Stimulated activated CD4-positive, alpha-beta T cell treated with anti-CD3 and anti-CD28 coated beads, Interleukin-15, amount 100 ng/mL, for 24 hours (primary cell): ENCODE measurements at regions not wholly inside any gene's neighbourhood (a gene's known extent, or its start where the extent isn't known, plus 50 kb on each side); places are given as distances from the start of the nearest gene placed in this dataset.
A peak's percentile ranks its signal among the peaks of the same experiment; 100 is the strongest.
"Not testable (repeated sequence)": the region's sequence is repeated elsewhere in the genome, so short reads cannot be mapped to it uniquely, and the experiment has no call there.

Experiments
- DNase-seq: peaks from one replicate; pipeline ENCODE4 v3.0.0-alpha.2; 2020

DNA sequence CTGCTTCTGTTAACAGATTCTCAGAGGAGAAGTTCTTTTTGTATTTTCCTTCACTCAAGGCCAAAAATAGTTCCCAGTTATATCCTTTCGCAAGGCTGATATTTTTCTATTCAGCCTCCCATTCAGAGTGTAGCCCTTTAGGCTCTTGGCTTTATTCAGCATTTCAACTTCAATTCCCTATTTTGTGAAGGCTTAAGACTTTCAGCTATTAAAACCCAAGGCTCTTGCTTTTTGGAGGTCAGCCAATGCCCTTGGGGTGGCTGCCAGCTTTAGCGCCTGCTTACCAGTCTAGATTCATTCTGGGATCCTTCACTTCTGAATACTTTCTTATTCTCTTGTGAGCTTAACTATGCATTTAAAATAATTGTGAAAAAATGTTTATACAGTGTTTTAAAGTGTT, 57.3 kb upstream of the ADGRA3 start:
- no peak for DNase-seq

DNA sequence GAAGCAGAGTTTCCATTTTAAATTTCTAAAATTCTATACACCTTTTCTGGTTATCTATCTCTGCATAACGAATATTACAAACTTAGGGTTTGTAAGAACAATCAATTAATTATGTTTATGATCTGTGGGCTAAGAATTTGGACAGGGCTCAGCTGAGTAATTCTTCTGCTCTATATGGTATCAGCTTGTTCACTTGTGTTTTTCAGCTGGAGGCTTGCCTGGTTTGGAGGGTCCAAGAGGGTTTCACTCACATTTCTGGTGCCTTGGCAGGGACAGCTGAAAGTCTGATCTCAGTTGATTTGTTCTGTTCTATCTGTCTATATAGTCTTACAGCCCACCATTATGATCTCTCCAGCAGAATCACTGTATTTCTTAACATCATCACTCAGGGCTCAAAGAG, 57.8 kb upstream of the ADGRA3 start:
- DNase-seq = no peak

DNA sequence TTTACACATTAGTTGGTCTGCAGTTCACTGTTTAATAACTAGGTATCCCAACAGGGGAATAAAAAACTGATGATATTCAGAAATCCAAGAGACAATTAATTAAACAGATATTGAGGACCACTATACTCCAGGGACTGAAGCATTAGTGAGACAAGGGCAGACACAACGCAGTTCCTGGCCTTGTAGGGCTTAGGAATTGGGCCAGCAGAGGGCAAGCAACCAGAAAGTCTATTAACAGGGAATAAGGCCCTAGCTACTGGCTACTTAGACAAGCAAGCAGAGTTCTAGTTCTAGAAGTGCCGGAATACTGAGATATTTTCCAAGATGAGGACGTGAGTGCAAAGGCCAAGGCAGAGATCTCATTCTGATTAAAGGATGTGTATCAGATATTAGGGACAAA, 58.6 kb upstream of the ADGRA3 start:
- no peak for DNase-seq

DNA sequence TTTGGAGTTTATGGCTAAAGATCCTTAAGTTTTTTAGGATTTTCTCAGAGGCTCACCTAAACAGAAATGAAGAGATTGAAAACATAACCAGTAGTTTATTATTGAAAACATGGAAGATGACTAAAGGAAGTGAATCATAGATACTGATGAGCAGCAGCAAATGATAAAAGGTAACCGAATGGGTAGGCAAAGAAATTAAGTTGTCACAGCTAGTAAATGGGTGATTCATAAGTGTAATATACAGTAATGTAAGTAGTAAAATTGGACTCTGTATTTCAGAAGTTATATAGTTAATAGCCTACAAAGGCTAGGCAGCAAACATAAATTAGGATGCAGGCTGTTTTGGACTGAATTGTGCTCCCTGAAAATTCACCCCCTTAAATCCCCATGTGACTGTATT, 59.0 kb upstream of the ADGRA3 start:
- DNase-seq = no peak

DNA sequence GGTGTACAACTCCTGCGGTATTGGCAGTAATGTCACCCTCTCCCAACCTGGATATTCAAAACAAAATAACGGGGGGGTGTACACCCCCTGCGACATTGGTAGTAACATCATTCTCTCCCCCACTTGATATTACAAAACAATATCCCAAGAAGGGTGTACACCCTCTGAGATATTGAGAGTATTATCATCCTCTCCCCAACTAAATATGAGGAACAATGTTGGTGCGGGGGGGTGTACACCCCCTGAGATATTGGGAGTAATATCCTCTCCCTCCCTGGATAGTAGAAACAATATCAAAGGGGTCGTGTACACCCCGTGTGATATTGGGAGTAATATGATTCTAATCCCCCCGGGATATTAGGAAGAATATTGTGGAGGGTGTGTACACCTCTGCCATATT, 71.4 kb upstream of the ADGRA3 start:
- DNase-seq = no peak

DNA sequence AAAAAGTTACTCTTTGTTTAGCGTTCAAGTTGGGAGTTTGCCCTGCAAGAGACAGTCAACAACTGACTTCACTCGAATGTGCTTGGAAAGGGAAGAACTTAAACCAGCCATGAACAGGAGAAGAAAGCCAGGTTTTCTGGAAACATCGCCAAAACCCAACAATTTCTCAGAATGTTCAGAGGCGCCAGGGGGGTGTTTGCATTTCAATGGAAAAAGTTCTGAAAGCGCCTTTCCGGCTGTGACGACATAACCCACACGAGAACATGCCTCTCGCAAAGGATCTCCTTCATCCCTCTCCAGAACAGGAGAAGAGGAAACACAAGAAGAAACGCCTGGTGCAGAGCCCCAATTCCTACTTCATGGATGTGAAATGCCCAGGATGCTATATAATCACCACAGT, 78.1 kb upstream of the ADGRA3 start:
- DNase-seq = no peak

DNA sequence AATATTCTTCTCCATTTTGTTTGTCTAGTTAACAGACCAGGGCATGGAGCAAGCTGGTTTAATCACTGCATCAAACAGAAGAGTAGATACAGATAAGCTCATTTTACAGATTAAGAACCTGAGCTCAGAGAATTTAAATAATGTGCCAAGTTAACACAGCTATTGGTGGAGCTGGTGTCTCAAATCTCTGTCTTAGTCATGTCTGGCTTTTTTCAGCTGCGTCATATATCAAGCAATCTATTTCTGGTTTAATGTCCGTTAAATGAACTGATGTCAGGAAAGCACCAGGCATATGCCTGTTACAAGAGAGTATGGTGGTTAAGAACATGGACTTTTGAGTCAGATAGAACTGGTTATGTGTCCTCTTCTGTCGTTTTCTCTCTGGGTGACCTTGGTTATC, 79.8 kb upstream of the ADGRA3 start:
- DNase-seq = no peak

DNA sequence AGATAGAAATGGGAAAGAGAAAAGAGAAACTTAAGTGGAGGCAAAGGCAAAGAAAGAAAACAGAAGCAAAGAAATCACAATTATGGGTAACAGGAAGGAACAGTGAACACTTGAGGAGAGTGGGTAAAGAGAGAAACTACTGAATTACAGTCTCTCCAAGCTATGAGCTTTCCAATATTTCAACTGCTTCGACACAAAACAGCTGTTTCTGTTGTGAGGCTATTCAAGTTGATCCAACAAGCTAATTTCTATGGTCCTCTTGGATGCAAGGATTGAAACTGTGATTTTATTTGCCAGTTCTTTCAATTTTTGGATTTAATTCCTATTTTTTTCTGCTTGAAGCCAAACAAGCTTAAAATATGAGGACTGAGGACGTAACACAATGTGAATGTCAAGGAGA, 80.5 kb upstream of the ADGRA3 start:
- no peak for DNase-seq

DNA sequence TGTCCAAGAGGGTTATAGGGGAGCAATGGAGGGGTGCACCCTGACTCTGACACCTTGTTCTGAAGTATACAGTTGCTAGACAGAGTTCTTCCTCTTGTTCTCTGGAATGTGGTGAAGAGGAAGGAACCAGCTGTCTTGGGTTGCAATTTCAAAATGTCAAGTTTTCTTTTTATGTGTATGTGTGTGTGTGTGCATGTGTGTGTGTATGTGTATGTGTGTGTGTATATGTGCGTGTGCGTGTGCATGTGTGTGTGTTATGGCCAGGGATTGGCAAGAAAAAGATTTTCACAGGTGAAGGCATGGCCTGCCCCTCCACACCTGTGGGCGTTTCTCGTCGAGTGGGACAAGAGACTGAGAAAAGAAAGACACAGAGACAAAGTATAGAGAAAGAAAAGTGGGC, 81.6 kb upstream of the ADGRA3 start:
- no peak for DNase-seq

DNA sequence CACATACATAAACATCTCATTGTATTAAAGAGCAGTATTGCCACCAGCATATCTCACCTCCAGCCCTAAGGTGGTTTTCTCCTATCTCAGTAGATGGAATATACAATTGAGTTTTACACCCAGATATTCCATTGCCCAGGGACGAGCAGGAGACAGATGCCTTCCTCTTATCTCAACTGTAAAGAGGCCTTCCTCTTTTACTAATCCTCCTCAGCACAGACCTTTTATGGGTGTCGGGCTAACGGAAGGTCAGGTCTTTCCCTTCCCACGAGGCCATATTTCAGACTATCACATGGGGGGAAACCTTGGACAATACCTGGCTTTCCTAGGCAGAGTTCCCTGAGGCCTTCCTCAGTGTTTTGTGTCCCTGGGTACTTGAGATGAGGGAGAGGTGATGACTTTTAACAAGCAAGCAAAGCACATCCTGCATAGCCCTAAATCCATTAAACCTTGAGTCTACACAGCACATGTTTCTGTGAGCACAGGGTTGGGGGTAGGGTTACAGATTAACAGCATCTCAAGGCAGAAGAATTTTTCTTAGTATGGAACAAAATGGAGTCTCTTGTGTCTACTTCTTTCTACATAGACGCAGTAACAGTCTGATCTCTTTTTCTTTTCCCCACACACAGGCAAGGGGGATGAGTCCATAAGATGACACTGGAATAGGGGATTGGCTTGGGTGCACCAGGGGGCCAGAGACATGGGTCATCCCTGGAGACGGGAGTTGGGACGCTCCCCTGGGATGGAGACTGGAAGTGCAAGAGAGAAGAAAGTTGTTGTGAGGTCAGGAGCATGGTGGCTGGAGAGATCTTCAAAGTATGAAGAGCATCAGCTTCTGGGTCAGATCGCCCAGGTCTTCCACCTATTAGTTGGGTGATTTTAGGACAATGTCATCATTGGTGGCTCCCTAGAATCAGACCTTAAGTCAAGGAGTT, 82.5 kb upstream of the ADGRA3 start:
- not testable (repeated sequence) for DNase-seq

DNA sequence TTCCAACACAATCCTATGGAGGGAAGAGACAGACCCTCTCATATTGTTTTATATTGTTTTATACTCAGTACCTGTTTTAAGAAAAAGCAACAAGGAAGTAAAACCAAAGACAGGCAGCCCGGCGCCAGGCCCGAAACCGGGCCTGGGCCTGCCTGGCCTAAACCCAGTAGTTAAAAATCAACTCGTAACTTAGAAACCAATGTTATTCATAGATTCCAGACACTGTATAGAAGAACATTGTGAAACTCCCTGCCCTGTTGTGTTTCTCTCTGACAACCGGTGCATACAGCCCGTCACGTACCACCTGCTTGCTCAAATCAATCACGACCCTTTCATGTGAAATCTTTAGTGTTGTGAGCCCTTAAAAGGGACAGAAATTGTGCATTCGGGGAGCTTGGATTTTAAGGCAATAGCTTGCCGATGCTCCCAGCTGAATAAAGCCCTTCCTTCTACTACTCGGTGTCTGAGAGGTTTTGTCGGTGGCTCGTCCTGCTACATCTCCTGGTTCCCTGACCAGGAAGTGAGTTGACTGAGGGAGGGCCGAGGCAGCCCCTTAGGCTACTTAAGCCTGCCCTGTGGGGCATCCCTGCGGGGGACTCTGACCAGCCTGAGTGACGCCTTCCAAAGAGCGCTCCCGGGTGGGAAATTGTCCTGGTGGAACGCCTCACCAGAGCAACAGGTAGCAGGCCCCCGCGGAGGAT, 83.5 kb upstream of the ADGRA3 start:
- not testable (repeated sequence) for DNase-seq

DNA sequence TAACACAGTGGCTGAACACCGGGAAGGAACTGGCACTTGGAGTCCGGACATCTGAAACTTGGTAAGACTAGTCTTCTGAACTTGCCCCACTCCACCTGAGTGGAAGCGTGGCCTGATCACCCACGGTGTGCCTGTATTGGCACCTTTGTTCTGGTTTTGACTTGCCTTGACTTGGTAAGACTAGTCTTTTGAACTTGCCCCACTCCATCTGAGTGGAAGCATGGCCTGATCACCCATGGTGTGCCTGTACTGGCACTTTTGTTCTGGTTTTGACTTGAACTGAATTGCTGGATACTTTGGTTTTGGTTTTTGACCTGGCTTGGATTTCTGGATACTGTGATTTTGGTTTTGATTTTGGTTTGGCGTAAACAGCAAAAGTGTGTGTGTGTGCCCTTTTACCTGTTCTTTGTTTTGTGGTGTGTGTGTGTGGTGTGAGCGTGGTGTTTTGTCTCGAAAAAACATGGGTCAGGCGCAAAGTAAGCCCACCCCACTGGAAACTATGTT, 84.1 kb upstream of the ADGRA3 start:
- not testable (repeated sequence) for DNase-seq

DNA sequence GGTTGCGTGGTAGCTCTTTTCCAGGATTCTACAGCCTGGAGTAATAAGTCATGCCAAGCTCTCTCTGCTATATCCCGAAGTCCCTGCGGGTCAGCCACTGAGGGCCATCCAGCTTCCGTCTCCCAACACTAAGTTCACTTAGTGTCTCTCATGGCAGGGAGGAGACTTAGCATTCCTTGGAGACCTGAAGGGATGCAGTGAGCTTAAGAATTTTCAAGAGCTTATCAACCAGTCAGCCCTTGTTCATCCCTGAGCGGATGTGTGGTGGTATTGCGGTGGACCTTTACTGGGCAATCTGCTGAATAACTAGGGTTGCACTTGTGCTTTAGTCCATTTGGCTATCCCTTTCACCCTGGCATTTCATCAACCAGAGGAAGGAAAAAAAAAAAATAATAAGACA, 85.8 kb upstream of the ADGRA3 start:
- DNase-seq = not testable (repeated sequence)

DNA sequence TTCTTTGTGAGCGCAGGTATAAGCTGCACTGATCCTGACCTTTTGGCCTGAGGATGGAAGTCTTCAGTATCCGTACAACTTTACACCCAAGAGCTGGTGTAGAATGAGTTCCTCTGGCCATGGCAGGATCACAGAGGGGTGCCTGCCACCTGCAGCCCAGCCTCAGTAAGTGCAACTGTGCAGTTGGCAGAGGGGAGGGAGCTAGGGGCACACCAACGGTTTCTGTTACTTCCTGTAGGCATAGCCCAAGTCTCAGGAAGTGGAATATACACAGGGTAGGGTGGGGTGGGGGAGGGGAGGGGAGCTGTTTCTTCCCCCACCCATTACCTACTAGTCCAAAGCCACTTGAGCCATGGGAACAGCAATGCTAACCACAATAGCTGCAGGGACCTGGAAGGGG, 85.4 kb upstream of the GBA3 start:
- peak; percentile 57 for DNase-seq

DNA sequence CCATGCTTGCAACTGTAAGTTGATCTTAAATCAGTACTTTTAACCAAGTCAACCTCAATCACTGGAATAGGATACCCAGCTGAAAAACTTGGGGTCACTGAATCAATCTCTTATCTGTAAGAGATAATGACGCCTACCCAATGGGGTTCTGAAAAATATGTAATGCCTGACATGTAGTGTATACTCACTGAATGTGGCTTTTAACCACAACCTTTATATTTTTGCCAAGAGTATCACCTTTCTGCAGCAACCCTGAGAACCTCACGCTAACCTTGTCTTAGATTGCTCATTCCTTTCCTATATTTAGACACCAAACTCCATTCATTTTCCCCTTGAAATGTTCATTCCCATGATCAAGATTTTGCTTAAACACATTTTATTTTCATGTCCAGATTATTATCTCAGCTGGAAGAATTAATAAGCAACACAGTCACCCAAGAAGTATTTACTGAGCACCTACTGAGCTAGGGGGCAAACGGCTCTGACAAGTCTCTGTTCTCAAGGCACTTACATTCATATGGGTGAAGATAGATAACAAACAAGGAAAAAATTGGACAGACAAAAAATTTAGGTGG, 82.7 kb upstream of the GBA3 start:
- DNase-seq = not testable (repeated sequence)

DNA sequence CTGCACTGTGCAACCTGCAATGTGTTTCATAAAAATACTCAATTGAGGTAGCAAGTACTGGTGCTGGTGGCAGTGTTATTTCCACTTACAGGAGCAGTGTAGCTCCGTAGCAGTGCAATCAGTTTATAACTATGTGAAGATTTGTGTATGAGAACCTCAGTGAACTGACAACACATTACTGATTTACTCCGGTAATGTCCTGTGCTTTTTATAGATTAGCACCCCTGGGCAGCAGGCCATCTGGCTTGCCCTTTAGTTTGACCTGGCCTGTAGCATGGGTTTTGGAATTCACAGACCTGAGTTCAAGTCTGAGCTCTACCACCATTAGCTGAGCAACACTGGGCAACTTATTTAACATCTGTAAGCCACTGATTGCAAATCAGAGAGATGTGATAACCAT, 78.6 kb upstream of the GBA3 start:
- no peak for DNase-seq

DNA sequence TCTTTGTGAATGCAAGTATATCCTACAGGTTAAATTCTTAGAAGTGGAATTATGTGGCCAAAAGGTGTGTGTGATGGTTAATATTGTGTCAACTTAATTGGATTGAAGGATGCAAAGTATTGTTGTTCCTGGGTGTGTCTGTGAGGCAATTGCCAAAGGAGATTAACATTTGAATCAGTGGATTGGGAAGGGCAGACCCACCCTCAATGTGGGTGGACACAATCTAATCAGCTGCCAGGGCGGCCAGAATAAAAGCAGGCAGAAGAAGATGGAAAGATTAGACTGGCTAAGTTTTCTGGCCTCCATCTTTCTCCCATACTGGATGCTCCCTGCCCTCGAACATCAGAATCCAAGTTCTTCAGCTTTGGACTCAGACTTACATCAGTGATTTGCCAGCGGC, 76.2 kb upstream of the GBA3 start:
- no peak for DNase-seq

DNA sequence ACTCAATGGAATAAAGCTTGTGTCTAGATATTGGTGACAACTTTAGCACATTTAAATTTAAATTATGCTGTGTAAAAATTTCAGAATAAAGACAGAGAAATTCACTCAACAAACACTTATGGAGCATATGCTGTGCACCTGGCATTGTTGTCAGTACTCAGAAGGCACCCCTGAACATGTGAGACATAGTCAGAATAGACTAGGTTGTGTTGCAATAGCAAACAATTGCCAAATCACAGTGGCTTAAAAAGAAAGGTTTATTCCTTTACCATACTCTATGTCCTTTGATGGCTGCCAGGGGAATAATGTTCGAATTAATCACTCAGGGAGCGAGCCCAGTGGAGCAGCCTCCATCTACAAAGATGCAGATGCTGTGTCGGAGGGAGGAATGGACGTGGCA, 72.6 kb upstream of the GBA3 start:
- not testable (repeated sequence) for DNase-seq

DNA sequence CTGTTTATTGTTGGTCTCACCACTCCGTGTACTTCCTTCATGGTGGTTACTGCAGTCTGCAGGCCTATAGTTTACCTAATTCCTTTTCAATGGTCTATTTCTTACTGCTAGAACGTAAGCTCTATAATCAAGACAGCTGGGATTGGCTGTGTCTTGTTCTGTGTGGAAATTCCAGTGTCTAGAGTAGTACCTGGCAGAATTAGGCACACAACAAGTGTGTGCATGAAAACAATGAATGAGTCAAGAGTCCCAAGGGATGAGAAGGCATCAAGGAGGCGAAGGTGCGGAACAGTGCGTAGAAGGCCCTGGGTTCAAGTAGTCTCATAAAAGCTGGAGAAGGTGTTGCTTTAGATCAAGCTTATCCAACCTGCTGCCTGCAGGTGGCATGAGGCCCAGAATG, 70.8 kb upstream of the GBA3 start:
- DNase-seq = not testable (repeated sequence)

DNA sequence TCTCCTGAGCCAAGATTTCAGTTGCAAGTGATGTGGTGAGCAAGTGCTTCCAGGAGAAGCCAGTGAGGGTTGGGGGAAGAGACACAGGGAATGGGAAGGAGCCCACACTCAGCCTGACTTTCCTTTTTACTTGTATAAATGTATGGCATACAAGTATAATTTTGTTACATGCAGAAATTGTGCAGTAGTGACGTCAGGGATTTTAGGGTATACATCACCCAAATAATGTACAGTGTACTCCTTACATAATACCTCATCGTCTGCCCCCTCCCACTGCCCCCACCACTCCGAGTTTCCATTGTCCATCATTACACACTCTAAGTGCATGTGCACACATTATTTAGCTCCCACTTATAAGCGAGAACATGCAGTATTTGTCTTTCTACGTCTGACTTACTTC, 68.7 kb upstream of the GBA3 start:
- not testable (repeated sequence) for DNase-seq

DNA sequence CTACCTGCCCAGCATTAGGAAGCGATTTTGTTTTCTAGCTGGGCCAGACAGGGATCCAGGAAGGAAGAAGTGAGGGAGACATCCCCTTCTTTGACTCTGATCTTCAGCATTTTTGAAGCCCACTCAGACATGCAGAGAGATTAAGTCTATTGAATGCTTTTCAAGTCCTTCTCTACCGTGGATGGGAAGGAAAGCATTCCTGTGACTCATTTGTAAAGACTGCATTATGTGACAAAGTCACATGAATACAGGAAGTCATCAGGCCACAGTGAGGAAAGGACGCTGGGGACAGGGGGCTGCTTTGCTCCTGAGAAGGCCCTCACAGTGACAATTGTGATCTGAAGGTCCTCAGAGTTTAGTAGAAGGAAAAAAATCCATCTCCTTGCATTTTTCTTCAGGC, 67.4 kb upstream of the GBA3 start:
- DNase-seq = no peak

DNA sequence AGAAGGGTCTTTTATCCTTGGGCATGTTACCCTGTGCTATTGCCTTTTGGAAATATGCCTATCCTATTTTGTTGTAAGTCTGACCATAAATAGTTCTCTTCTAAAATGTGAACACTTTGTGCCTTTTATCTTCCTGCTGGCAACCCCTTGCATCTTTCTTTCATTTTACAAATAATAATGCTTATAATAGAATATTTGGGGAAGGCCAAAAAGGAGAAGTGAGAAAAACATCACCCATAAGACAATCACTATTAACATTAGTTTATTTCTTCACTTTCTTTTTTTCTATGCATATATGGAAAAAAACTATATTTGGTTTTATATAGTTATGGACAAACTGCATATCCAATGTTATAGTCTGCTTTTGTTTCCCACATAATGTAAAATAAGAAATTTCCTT, 64.9 kb upstream of the GBA3 start:
- DNase-seq = not testable (repeated sequence)

DNA sequence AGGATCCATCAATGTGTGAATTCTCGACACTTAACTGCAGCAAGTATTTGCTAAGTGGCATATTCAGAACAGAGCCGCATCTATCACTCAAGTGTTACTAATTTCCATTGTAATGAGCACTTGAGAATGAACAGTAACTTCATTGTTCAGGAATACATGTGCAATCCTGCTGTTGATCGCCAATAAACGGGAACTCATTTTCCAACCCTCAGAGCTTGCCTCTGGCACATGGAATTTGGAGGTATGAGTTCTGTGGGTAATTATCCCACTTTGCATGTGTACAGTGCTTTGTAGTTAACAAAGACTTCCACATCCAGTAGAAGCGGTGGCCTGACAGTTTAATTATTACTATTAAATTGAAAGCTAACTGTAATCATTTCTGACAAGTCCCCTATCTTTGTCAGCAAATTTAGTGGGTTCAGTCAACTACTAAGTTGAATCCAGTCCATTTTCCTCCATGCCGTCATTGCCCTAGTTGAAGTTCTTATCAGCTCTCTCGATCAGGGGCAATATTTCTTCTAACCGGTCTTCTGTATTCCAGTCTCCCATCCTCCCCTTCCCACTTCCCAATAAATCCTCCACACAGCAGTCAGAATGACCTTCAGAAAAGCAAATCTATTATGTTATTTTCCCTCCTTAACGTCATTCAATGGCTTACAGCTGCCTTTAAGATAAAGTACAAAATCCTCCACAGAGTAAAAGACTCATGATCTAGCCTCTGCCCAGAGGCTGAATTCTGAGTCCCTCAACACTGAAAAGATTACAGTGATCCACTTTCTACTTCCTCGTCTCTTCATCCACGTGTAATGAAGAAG, 62.4 kb upstream of the GBA3 start:
- not testable (repeated sequence) for DNase-seq
